Mucosa of descending colon (tissue), 3 donors: ENCODE measurements at regions not wholly inside any gene's neighbourhood (a gene's known extent, or its start where the extent isn't known, plus 50 kb on each side); places are given as distances from the start of the nearest gene placed in this dataset.

Source experiments
- ATAC-seq: fragments of 200-7000 bp; cut with Tn5 transposase; one replicate; pipeline ENCODE4 v1.9.1; 2020; ENCODE audit warnings: mild to moderate bottlenecking, moderate library complexity
- DNase-seq, 3 donors: peaks; one replicate each; pipeline ENCODE4 v3.0.0-alpha.2; 2020
- H3K36me3 ChIP-seq: fragments of 200-600 bp; one replicate; pipeline ENCODE4 v1.8.0; 2021; ENCODE audit warnings: low read depth, mild to moderate bottlenecking
- H3K4me1 ChIP-seq: fragments of 200-600 bp; one replicate; pipeline ENCODE4 v1.8.0; 2021; ENCODE audit warnings: low read depth, mild to moderate bottlenecking
- H3K4me3 ChIP-seq: fragments of 200-600 bp; one replicate; pipeline ENCODE4 v1.8.0; 2021; ENCODE audit warnings: mild to moderate bottlenecking
- H3K9me3 ChIP-seq: fragments of 200-600 bp; one replicate; pipeline ENCODE4 v1.8.0; 2021; ENCODE audit warnings: mild to moderate bottlenecking
- intact Hi-C, 2 donors: fragments of 100-400 bp; cut with DNase I in 1 of 2; cut with micrococcal nuclease in 1 of 2; formaldehyde crosslinking; loops; one replicate each; pipeline versions ENCODE4 v1.11.0 to v1.11.1; 2022; cut with DNase I, micrococcal nuclease
- TF ChIP-seq, protein P1 (sequence below): fragments of 200-600 bp; IDR thresholded peaks from one replicate; pipeline ENCODE4 v1.8.0; 2022; ENCODE audit warnings: antibody characterized with exemption, mild to moderate bottlenecking
- donor health status: DM: no; HTN: no; CAD: no; lungs with moderate emphysema.
- donor health status: DM: no; HTN: no; CAD: no.
- donor health status: DM: no; HTN: yes; CAD: no.

DNA sequence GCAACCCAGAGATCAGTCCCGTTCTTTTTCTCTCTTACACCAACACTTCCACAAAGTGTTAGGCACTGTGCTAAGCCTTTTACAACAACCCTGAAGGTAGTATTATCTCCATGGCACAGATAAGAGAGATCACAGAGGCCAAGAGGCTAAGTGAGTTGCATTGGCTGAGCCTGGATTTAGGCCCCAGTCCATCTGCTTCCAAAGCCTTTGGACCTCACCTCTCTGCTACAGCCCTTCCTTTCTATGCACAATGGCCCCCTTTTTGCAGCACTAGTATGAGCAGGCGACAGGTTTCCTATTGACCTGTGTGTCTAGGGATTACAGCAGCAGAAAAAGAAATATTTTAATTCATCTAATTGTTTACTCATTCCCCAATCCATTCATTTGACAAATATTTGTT is 76.2 kb downstream of the CRYGS start:
- Histone ChIP-seq H3K36me3 (no peaks in the 10 kb centered on the region), H3K4me3 (no peak overlapping the region), H3K4me1 (no peaks in the 10 kb centered on the region), H3K9me3 (no peaks in the 10 kb centered on the region)
- ATAC-seq: no peak
- TF ChIP-seq, protein P1, sequence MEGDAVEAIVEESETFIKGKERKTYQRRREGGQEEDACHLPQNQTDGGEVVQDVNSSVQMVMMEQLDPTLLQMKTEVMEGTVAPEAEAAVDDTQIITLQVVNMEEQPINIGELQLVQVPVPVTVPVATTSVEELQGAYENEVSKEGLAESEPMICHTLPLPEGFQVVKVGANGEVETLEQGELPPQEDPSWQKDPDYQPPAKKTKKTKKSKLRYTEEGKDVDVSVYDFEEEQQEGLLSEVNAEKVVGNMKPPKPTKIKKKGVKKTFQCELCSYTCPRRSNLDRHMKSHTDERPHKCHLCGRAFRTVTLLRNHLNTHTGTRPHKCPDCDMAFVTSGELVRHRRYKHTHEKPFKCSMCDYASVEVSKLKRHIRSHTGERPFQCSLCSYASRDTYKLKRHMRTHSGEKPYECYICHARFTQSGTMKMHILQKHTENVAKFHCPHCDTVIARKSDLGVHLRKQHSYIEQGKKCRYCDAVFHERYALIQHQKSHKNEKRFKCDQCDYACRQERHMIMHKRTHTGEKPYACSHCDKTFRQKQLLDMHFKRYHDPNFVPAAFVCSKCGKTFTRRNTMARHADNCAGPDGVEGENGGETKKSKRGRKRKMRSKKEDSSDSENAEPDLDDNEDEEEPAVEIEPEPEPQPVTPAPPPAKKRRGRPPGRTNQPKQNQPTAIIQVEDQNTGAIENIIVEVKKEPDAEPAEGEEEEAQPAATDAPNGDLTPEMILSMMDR: no peak
- no peak for DNase-seq
- intact Hi-C loops: no loop called here

DNA sequence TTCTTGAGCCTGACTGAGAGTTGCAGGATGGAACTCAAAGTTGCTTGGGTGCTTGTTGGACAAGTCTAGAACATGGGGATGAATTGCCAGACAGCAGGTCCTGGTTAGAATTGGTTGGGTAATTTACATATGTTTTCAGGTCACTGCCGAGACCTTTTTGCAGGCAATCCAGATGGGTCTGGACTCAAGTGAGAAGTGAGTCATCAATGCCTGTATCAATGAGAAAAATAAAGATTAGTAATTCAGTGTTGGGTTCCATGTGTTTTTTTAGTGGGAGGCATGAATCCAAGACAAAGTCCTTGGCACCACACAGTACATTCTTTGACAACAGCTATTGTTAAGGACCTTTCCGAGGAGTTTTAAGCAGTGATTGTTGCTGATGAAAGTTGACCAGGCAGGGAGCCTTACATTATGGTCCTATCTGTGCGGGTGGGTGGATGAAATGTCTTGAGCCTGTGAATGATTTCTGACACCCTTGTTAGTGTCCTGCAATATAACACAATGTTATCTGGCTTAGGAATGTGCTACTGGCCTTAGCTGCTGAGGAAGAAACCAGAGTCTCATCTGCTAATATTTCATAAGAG is 77.7 kb downstream of the CRYGS start:
- Histone ChIP-seq H3K4me3 (no peak overlapping the region), H3K36me3 (no peaks in the 10 kb centered on the region), H3K9me3 (no peaks in the 10 kb centered on the region), H3K4me1 (no peaks in the 10 kb centered on the region)
- intact Hi-C loops: no loop called here
- ATAC-seq (no peak), DNase-seq (no peak)
- TF ChIP-seq, protein P1: no peak

DNA sequence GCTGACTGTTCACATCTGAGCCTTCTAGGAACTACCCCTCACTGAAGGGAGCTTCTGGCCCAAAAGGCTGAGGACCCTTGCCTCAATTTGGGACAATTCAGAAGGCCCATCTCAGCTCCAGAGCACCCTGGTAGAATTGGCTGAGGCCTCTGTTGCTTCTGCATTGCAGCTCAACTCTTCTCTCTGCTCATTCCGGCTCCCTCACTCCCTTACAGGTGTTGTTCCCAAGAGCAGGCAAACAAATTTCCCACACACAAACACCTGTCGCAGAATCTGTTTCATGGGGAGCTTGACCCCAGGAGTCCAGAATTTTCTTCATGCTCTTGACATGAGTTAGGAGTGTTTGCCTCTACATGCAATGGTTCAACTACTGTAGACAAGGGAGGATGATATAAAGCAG is 78.7 kb downstream of the CRYGS start:
- no peak for ATAC-seq
- no peaks in the 10 kb centered on the region for H3K9me3 ChIP-seq
- intact Hi-C loops: no loop called here

DNA sequence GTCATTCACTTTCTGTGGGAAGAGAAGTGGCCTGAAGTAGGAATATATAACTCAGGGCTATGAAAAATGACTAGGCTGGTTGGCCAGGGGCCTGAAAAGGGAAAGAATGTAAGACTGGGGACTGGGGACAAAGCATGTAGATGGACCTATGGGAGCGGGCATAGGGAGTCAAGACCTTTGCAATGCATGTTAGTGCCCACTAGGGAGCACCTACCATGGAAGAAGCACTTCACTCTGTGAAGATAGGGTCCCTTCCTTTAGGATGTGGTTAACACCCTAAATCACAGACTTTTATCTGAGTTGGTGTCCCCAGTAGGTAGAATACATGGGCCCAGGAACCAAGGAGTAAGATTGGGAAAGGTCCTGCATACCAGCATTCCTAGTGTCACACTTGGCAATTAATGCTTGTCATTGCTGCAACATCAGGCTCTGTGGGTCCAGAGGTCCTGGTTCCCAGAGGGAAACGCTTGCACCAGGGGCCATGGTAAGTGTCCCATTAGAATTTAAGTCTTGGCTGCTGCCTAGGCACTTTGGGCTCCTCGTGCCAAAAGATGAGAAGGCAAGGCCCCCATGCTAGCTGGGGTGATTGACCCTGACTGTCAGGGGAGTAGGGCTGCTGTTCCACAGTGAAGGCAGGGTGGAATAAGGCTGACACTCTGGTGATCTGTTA is 79.6 kb downstream of the CRYGS start:
- TF ChIP-seq, protein P1: no peak
- no peaks in the 10 kb centered on the region for H3K9me3 ChIP-seq
- ATAC-seq (no peak), DNase-seq (no peak)
- intact Hi-C loops: no loop called here
- H3K4me3 ChIP-seq: no peak overlapping the region
- no peaks in the 10 kb centered on the region for H3K36me3 ChIP-seq
- no peaks in the 10 kb centered on the region for H3K4me1 ChIP-seq

More for the DNA sequence above, 78.7 kb downstream of the CRYGS start:
- TF ChIP-seq, protein P1: no peak
- DNase-seq: no peak
- H3K36me3 ChIP-seq: no peaks in the 10 kb centered on the region
- H3K4me3 ChIP-seq: no peak overlapping the region
- no peaks in the 10 kb centered on the region for H3K4me1 ChIP-seq

DNA sequence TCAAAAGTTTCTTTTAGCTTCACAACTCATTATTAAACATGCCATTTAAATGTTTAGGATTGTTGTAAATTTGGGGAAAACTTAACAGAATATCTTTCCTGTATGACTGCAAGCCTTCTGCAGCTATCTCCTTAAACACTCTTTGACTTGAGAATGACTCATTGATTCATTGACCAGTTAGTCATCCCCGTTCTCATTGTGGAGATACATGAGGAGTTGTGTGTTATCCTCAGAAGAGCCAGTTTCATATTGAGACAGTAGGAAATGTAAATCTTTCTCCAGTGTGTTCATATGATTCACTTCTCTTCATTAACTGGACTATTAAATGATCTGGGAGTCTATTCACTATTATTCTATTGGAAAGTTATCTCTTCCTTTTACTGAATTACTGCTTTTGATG is 83.0 kb downstream of the CRYGS start:
- H3K9me3 ChIP-seq: no peaks in the 10 kb centered on the region
- TF ChIP-seq, protein P1: no peak
- DNase-seq: no peak
- no peak overlapping the region for H3K4me3 ChIP-seq
- no peak for ATAC-seq
- no peaks in the 10 kb centered on the region for H3K4me1 ChIP-seq
- intact Hi-C loops: no loop called here
- H3K36me3 ChIP-seq: no peaks in the 10 kb centered on the region
